Chondrocyte (in vitro differentiated cells): ENCODE measurements at regions not wholly inside any gene's neighbourhood (a gene's known extent, or its start where the extent isn't known, plus 50 kb on each side); places are given as distances from the start of the nearest gene placed in this dataset.

Experiments
- DNase-seq: peaks from one replicate; pipeline ENCODE4 v3.0.0; 2021; ENCODE audit warnings: mixed read lengths, low spot score
- H3K27ac Mint-ChIP-seq: one replicate; pipeline ENCODE4 v1.8.0; 2021; ENCODE audit warnings: mild to moderate bottlenecking, moderate library complexity, mixed read lengths; ENCODE audit not compliant: unreplicated experiment
- H3K27me3 Mint-ChIP-seq: 2 replicates; pipeline ENCODE4 v1.8.0; 2021; ENCODE audit warnings: low read depth, mixed read lengths
- H3K36me3 Mint-ChIP-seq: 2 replicates; pipeline ENCODE4 v1.8.0; 2021; ENCODE audit warnings: low read depth, mixed read lengths
- H3K4me1 Mint-ChIP-seq: 2 replicates; pipeline ENCODE4 v1.8.0; 2021; ENCODE audit warnings: low read depth, mild to moderate bottlenecking, mixed read lengths
- H3K4me3 Mint-ChIP-seq: one replicate; pipeline ENCODE4 v1.8.0; 2021; ENCODE audit warnings: mild to moderate bottlenecking, moderate library complexity, mixed read lengths; ENCODE audit not compliant: unreplicated experiment
- H3K9me3 Mint-ChIP-seq: 2 replicates; pipeline ENCODE4 v1.8.0; 2021; ENCODE audit warnings: low read depth, mixed read lengths
- TF ChIP-seq, protein P1 (sequence below): fragments of 200-600 bp; sonication (generic); IDR thresholded peaks from 2 replicates; pipeline ENCODE4 v1.5.0; 2021; ENCODE audit warnings: antibody characterized with exemption, mild to moderate bottlenecking, moderate library complexity

DNA sequence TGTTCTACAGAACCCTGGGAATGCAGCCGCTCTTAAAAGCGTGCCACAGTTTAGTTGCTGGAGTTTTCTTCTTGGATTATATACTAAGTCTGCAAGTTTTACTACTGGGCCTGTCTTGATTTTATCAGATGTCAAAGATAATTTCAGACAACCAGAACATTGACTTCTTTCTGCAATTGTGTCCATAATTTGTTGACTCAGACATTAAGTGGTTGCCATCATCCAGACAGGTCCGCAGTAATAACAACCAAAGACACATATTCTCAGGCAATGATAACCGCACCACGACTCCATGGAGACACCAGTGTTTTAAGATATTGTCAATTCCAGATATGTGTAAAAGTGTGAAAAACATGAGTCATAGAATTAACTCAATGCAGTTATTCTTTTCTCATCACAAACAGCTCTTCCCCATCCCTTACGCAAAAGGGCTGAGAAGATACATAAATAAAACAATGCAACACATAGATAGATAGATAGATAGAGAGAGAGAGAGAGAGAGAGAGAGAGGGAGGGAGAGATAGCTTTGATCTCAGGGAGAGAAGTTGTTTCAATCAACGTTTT lies 90.4 kb upstream of the FMN2 start:
- Mint-ChIP-seq H3K4me1 (peaks cover 6% of the 10 kb centered on the region), H3K4me3 (no peak overlapping the region), H3K27ac (no peak overlapping the region), H3K9me3 (no peaks in the 10 kb centered on the region), H3K27me3 (peaks cover 26% of the 10 kb centered on the region), H3K36me3 (no peaks in the 10 kb centered on the region)
- DNase-seq: no peak
- TF ChIP-seq, protein P1, sequence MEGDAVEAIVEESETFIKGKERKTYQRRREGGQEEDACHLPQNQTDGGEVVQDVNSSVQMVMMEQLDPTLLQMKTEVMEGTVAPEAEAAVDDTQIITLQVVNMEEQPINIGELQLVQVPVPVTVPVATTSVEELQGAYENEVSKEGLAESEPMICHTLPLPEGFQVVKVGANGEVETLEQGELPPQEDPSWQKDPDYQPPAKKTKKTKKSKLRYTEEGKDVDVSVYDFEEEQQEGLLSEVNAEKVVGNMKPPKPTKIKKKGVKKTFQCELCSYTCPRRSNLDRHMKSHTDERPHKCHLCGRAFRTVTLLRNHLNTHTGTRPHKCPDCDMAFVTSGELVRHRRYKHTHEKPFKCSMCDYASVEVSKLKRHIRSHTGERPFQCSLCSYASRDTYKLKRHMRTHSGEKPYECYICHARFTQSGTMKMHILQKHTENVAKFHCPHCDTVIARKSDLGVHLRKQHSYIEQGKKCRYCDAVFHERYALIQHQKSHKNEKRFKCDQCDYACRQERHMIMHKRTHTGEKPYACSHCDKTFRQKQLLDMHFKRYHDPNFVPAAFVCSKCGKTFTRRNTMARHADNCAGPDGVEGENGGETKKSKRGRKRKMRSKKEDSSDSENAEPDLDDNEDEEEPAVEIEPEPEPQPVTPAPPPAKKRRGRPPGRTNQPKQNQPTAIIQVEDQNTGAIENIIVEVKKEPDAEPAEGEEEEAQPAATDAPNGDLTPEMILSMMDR: no peak

DNA sequence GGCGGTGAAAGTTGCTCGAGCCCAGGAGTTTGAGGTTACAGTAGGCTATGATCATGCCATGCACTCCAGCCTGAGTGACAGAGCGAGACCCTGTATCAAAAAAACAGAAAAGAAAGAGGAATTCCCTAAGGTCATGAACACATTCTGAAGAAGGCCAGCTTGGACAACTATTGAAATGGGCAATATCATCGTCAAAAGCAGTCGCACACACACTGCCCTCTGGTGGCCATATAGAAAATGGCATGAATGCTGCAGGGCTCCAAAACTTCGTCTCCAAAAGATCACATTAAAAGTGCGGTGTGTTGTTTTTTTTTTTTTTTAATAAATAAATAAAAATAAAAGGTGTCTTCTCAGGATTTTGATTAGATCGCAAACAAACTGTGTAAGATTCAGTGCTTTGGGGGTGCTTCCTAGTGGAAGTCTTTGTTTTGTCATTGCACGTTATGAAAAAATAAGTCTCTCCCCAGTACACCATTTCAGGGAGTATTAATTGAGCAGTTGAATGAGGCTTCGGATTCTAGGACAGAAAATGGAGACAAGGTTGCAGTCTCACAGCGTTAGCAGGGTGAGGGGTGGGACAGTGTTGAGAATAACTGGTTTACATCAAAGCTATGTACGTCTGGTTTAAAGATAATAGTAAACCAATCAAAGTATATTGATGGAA lies 87.5 kb upstream of the FMN2 start:
- Mint-ChIP-seq H3K27me3 (peaks cover 11% of the 10 kb centered on the region), H3K9me3 (no peaks in the 10 kb centered on the region), H3K4me3 (no peak overlapping the region), H3K36me3 (no peaks in the 10 kb centered on the region), H3K4me1 (no peaks in the 10 kb centered on the region), H3K27ac (no peak overlapping the region)
- TF ChIP-seq, protein P1: peak; percentile 88
- no peak for DNase-seq

DNA sequence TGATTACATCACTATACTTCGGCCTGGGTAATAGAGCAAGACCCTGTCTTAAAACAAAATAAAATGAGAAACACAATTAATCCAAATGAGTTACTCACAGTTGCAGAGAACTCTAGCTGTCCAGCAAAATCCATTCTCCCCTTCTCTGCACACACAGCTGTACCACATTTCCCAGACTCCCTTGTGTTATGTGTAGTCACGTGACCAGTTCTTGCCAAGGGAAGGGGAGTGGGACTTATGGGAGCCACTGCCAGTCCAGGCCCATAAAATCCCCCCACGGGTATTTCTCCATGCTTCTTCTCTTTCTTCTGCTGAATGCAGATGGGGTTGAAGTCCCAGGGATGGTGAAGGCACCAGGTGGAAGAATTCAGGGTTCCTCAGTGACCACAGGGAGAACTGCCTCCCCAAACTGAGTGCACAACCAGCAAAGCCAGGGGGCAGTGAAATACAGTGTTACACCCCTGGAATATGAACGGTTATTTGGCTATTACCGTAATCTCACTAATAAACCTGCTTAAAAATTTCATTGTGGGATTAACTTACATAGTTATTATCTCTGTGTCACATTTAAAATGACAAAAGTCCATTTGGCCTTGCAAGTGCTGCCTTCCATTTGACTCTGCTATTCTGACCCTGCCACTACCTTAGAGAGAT lies 85.6 kb upstream of the FMN2 start:
- no peaks in the 10 kb centered on the region for H3K4me1 Mint-ChIP-seq
- no peak overlapping the region for H3K4me3 Mint-ChIP-seq
- no peak for DNase-seq
- H3K36me3 Mint-ChIP-seq: peaks cover 3% of the 10 kb centered on the region
- TF ChIP-seq, protein P1: no peak
- H3K27ac Mint-ChIP-seq: no peak overlapping the region
- peaks cover 8% of the 10 kb centered on the region for H3K27me3 Mint-ChIP-seq
- peaks cover 10% of the 10 kb centered on the region for H3K9me3 Mint-ChIP-seq

DNA sequence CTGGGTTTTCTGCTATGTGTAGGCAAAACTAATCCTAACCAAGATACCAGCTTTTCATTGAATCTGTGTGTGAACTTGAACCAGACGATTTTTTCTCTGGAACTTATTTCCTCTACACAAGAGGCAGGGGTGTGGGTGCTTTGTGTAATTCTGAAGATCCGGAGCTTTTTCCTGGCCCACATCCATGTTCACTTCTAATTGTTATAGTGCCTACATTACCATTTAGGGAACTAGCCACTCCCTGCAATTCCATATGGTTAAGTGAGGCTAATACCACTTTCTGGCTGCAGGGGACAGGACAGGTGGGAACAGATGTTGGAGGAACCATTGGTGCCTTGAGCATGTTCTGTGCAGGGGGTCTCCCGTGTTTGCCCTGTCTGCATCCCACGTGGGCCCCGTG lies 83.4 kb upstream of the FMN2 start:
- Mint-ChIP-seq H3K27ac (no peak overlapping the region), H3K27me3 (peaks cover 4% of the 10 kb centered on the region), H3K9me3 (peaks cover 10% of the 10 kb centered on the region), H3K4me1 (no peaks in the 10 kb centered on the region), H3K4me3 (no peak overlapping the region), H3K36me3 (peaks cover 3% of the 10 kb centered on the region)
- no peak for DNase-seq
- TF ChIP-seq, protein P1: no peak

DNA sequence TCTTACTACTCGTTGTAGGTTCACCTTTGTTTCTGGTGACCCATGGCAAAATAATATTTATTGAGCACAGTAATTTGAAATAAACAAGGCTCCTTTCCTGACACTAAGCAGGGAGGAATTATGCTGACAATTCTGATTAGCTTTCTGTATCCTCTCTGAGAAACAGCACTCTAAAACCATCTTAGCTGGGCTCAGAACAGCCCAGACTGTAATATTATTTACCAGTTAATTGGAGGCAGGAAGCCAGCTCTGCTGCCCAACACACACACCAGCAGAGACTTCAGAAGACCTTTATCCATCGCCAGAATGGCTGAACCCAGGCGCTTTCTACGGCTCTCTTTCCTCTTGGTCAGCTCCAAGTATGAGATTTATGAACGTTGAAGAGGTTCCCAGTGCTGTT lies 77.6 kb upstream of the FMN2 start:
- Mint-ChIP-seq H3K4me1 (no peaks in the 10 kb centered on the region), H3K27me3 (peaks cover 10% of the 10 kb centered on the region), H3K9me3 (peaks cover 29% of the 10 kb centered on the region), H3K27ac (no peak overlapping the region), H3K4me3 (no peak overlapping the region), H3K36me3 (peaks cover 6% of the 10 kb centered on the region)
- TF ChIP-seq, protein P1: no peak
- DNase-seq: no peak
